B cell (primary cell): ENCODE measurements at regions not wholly inside any gene's neighbourhood (a gene's known extent, or its start where the extent isn't known, plus 50 kb on each side); places are given as distances from the start of the nearest gene placed in this dataset.

ENCODE experiments used
- EZH2 ChIP-seq: IDR thresholded peaks from 2 replicates; pipeline ENCODE4 v1.6.1; 2012; ENCODE audit warnings: borderline replicate concordance, low read depth, mild to moderate bottlenecking, moderate library complexity, low read length; ENCODE audit not compliant: insufficient read depth, poor library complexity, severe bottlenecking
- TF ChIP-seq, protein P1 (sequence below): fragments of 200-600 bp; IDR thresholded peaks from one replicate; pipeline ENCODE4 v1.8.0; 2022; ENCODE audit warnings: antibody characterized with exemption, mild to moderate bottlenecking

DNA sequence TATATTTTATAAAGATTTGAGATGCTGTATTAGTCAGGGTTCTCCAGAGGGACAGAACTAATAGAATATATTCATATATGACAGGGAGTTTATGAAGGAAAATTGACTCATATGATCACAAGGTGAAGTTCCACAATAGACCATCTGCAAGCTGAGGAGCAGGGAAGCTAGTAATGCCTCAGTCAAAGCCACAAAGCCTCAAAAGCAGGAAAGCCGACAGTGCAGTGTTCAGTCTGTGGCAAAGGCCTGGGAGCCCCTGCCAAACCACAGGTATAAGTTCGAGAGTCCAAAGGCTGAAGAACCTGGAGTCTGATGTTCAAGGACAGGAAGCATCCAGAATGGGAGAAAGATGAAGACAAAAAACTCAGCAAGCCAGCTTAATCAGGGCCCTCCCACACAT is 382.2 kb downstream of the LRRC70 start:
- TF ChIP-seq, protein P1, sequence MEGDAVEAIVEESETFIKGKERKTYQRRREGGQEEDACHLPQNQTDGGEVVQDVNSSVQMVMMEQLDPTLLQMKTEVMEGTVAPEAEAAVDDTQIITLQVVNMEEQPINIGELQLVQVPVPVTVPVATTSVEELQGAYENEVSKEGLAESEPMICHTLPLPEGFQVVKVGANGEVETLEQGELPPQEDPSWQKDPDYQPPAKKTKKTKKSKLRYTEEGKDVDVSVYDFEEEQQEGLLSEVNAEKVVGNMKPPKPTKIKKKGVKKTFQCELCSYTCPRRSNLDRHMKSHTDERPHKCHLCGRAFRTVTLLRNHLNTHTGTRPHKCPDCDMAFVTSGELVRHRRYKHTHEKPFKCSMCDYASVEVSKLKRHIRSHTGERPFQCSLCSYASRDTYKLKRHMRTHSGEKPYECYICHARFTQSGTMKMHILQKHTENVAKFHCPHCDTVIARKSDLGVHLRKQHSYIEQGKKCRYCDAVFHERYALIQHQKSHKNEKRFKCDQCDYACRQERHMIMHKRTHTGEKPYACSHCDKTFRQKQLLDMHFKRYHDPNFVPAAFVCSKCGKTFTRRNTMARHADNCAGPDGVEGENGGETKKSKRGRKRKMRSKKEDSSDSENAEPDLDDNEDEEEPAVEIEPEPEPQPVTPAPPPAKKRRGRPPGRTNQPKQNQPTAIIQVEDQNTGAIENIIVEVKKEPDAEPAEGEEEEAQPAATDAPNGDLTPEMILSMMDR = no peak
- no peak for TF ChIP-seq EZH2
